ENCODE measurements at regions not wholly inside any gene's neighbourhood (a gene's known extent, or its start where the extent isn't known, plus 50 kb on each side); places are given as distances from the start of the nearest gene placed in this dataset.

DNA sequence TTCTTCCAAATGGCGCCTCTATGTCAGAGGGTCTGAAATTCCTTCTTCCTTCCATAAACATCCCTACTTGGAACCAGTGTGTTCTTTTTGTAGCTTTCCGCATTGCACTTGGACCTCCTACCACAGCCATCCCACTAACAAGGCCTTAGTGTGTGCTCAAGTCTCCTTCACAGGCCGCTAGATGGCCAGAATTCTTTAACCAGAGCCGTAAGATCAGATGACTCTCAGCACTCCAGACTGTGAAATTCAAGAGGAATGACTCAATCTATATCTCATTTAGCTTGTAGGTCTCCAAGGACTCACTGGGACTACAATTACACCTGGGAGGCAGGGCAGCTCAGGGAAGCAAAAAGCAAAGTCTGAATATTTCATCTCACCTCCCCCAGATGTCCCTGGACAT is 298.9 kb downstream of the EIPR1 start:
- 80% methylated on average over 4 of the region's 4 CpGs for WGBS

DNA sequence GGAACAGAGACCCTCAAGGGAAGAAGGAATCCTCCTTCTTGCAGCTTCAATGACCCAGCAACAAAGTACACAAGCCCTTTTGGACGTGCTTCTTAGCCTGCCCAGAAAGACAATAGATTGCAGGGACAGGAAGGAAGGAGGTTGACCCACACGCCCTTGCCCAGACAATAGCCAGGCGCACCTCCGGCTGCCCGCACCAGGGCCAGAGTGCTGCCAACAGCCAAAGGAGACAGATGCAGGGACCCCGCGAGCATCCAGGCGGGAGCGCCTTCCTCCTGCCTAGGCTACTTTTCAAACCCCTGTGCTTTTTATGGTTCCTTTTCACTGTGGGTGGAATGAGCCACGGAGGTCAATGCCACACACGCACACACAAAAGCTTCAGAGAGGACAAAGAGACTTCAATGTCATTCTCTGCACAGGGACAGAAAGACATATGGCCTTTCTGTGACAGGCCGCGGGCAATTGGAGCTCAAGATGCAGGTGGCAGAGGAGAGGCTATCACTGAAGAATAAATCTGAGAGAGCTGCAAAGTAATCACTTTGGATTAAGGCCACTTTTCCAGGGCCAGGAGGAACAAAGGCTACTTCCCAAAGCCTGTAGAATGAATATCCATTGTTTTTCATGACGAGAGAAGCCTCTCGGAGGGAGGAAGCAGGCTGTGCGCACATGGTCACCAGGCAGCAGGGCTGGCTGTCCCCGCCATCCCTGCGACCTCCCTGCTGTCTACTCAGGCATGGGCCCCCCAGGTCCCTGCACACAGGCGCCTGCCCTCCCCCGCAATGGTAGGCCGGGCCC is 300.6 kb downstream of the EIPR1 start:
- no peaks in the 10 kb centered on the region for H3K4me1 ChIP-seq (replicated peaks)
- no peak overlapping the region for H3K27ac ChIP-seq
- no peak for DNase-seq (ENCODE audit: low spot score)
- H3K27me3 ChIP-seq (replicated peaks; ENCODE audit: insufficient read depth): no peaks in the 10 kb centered on the region
- no peaks in the 10 kb centered on the region for H3K36me3 ChIP-seq
- no peaks in the 10 kb centered on the region for H3K9me3 ChIP-seq
- intact Hi-C loops (cut with DNase I): no loop called here
- 86% methylated on average over 21 of the region's 21 CpGs for WGBS
- H3K4me3 ChIP-seq: no peak overlapping the region
- TF ChIP-seq POLR2AphosphoS5 (IDR thresholded peaks at IDR 0.05) (no peak), POLR2A (IDR thresholded peaks at IDR 0.05) (no peak)
- TF ChIP-seq, protein P1, sequence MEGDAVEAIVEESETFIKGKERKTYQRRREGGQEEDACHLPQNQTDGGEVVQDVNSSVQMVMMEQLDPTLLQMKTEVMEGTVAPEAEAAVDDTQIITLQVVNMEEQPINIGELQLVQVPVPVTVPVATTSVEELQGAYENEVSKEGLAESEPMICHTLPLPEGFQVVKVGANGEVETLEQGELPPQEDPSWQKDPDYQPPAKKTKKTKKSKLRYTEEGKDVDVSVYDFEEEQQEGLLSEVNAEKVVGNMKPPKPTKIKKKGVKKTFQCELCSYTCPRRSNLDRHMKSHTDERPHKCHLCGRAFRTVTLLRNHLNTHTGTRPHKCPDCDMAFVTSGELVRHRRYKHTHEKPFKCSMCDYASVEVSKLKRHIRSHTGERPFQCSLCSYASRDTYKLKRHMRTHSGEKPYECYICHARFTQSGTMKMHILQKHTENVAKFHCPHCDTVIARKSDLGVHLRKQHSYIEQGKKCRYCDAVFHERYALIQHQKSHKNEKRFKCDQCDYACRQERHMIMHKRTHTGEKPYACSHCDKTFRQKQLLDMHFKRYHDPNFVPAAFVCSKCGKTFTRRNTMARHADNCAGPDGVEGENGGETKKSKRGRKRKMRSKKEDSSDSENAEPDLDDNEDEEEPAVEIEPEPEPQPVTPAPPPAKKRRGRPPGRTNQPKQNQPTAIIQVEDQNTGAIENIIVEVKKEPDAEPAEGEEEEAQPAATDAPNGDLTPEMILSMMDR (IDR thresholded peaks at IDR 0.05): no peak

More for the DNA sequence above, 298.9 kb downstream of the EIPR1 start:
- Histone ChIP-seq H3K9me3 (no peaks in the 10 kb centered on the region), H3K36me3 (no peaks in the 10 kb centered on the region), H3K4me1 (replicated peaks) (no peaks in the 10 kb centered on the region), H3K27me3 (replicated peaks; ENCODE audit: insufficient read depth) (no peaks in the 10 kb centered on the region), H3K4me3 (no peak overlapping the region), H3K27ac (no peak overlapping the region)
- TF ChIP-seq, protein P1 (IDR thresholded peaks at IDR 0.05): no peak
- intact Hi-C loops (cut with DNase I): no loop called here
- no peak for DNase-seq (ENCODE audit: low spot score)

DNA sequence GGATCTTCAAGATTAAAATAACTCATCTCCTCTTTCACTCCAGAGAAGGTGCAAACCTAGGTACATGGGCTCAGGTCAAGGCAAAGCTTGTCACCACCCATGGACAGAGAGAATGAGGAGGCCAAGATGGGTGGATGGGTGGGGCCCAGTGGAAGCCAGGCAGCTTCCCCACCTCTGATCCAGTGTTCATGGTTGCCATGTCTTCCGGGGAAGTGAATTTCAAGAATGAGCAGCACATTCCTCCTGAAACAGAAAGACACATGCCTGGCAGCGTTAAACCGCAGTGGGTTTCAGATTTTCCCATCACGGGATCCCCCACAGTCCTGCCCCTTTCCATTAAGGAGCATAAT is 301.7 kb downstream of the EIPR1 start:
- intact Hi-C loops (cut with DNase I): no loop called here
- no peak overlapping the region for H3K4me3 ChIP-seq
- no peak for DNase-seq (ENCODE audit: low spot score)
- no peaks in the 10 kb centered on the region for H3K27me3 ChIP-seq (replicated peaks; ENCODE audit: insufficient read depth)
- TF ChIP-seq, protein P1 (IDR thresholded peaks at IDR 0.05): no peak
- TF ChIP-seq POLR2A (IDR thresholded peaks at IDR 0.05) (no peak), POLR2AphosphoS5 (IDR thresholded peaks at IDR 0.05) (no peak)
- no peaks in the 10 kb centered on the region for H3K36me3 ChIP-seq
- 85% methylated on average over 4 of the region's 4 CpGs for WGBS
- no peaks in the 10 kb centered on the region for H3K9me3 ChIP-seq
- no peak overlapping the region for H3K27ac ChIP-seq
- H3K4me1 ChIP-seq (replicated peaks): no peaks in the 10 kb centered on the region

- Histone ChIP-seq H3K36me3 (no peaks in the 10 kb centered on the region), H3K4me1 (replicated peaks) (no peaks in the 10 kb centered on the region), H3K9me3 (no peaks in the 10 kb centered on the region), H3K27me3 (replicated peaks; ENCODE audit: insufficient read depth) (no peaks in the 10 kb centered on the region), H3K27ac (no peak overlapping the region), H3K4me3 (no peak overlapping the region)
- TF ChIP-seq, protein P1 (IDR thresholded peaks at IDR 0.05): no peak
- TF ChIP-seq POLR2AphosphoS5 (IDR thresholded peaks at IDR 0.05) (no peak), POLR2A (IDR thresholded peaks at IDR 0.05) (no peak)
- 83% methylated on average over 11 of the region's 11 CpGs for WGBS
- no peak for DNase-seq (ENCODE audit: low spot score)
- intact Hi-C loops (cut with DNase I): no loop called here
Observed at GRCh38 chr2:3075316-3075990, 302.2 kb downstream of the EIPR1 start.

DNA sequence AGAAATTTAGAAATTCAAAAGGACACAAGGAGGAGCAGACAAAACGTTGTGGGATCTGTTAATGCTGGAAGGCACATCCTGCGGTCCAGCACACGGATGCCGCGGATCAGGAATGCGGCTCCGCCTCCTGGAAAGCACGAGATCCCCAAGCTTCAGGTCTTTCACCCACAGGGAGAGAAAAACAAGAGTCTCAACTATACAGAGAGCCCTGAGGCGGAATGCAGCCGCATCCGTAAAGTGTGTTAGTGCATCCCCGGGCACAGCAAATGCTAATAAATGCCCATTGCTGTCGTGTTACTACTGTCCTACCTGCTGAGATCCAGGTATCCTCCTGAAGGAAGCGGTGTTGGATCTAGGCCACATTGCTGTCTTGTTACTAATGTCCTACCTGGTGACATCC is 303.9 kb downstream of the EIPR1 start:
- Histone ChIP-seq H3K27me3 (replicated peaks; ENCODE audit: insufficient read depth) (no peaks in the 10 kb centered on the region), H3K36me3 (no peaks in the 10 kb centered on the region), H3K27ac (no peak overlapping the region), H3K9me3 (no peaks in the 10 kb centered on the region), H3K4me3 (no peak overlapping the region), H3K4me1 (replicated peaks) (no peaks in the 10 kb centered on the region)
- 58% methylated on average over 14 of the region's 14 CpGs for WGBS
- DNase-seq (ENCODE audit: low spot score): no peak
- no peak for TF ChIP-seq POLR2A (IDR thresholded peaks at IDR 0.05)
- TF ChIP-seq, protein P1 (IDR thresholded peaks at IDR 0.05): no peak
- no peak for TF ChIP-seq POLR2AphosphoS5 (IDR thresholded peaks at IDR 0.05)
- intact Hi-C loops (cut with DNase I): no loop called here
